Lower leg skin (tissue), 3 donors: ENCODE measurements at regions not wholly inside any gene's neighbourhood (a gene's known extent, or its start where the extent isn't known, plus 50 kb on each side); places are given as distances from the start of the nearest gene placed in this dataset.

ENCODE experiments used
- POLR2A ChIP-seq, 2 donors: fragments of 450-650 bp; IDR thresholded peaks; one replicate each; pipeline ENCODE4 v1.6.1; 2016 to 2017; ENCODE audit warnings: antibody characterized with exemption in 2 of 2, mild to moderate bottlenecking in 1 of 2, moderate library complexity in 1 of 2
- TF ChIP-seq, protein P1 (sequence below), 3 donors: fragments of 450-650 bp; IDR thresholded peaks; one replicate each; pipeline ENCODE4 v1.5.1; 2016; ENCODE audit warnings: antibody characterized with exemption in 3 of 3, mild to moderate bottlenecking in 3 of 3, moderate library complexity in 2 of 3

GRCh38 chr3:84724877-84725276 lies 233.9 kb upstream of the CADM2 start:
- TF ChIP-seq, protein P1, sequence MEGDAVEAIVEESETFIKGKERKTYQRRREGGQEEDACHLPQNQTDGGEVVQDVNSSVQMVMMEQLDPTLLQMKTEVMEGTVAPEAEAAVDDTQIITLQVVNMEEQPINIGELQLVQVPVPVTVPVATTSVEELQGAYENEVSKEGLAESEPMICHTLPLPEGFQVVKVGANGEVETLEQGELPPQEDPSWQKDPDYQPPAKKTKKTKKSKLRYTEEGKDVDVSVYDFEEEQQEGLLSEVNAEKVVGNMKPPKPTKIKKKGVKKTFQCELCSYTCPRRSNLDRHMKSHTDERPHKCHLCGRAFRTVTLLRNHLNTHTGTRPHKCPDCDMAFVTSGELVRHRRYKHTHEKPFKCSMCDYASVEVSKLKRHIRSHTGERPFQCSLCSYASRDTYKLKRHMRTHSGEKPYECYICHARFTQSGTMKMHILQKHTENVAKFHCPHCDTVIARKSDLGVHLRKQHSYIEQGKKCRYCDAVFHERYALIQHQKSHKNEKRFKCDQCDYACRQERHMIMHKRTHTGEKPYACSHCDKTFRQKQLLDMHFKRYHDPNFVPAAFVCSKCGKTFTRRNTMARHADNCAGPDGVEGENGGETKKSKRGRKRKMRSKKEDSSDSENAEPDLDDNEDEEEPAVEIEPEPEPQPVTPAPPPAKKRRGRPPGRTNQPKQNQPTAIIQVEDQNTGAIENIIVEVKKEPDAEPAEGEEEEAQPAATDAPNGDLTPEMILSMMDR (IDR thresholded peaks at IDR 0.05) = no peak
- TF ChIP-seq POLR2A (IDR thresholded peaks at IDR 0.05) = no peak
